Mammary epithelial cell (primary cell): ENCODE measurements at regions not wholly inside any gene's neighbourhood (a gene's known extent, or its start where the extent isn't known, plus 50 kb on each side); places are given as distances from the start of the nearest gene placed in this dataset.
"Not testable (repeated sequence)": the region's sequence is repeated elsewhere in the genome, so short reads cannot be mapped to it uniquely, and the experiment has no call there.

Experiments
- CTCF ChIP-seq, 2 donors: IDR thresholded peaks in 1 of 2; conservative IDR thresholded peaks in 1 of 2; 2 replicates each; pipeline ENCODE4 v1.5.1; 2011 to 2012; ENCODE audit warnings: inconsistent platforms in 2 of 2, low read length in 2 of 2, mild to moderate bottlenecking in 2 of 2, control low read depth in 1 of 2, low read depth in 1 of 2; ENCODE audit not compliant: insufficient read depth in 1 of 2; ENCODE audit errors: extremely low read depth in 1 of 2
- EZH2 ChIP-seq: IDR thresholded peaks from 2 replicates; pipeline ENCODE4 v1.6.1; 2012; ENCODE audit warnings: low read length, inconsistent platforms, borderline replicate concordance

- not testable (repeated sequence) for TF ChIP-seq CTCF (conservative IDR thresholded peaks at IDR 0.05 in 1 of 2, IDR thresholded peaks at IDR 0.05 in 1 of 2; ENCODE audit: extremely low read depth in 1 of 2, insufficient read depth in 1 of 2, low read depth in 1 of 2, low read length in 2 of 2); EZH2
These were observed 1223.7 kb downstream of the TMEM121 start for GRCh38 chr14:106750089-106750488.
